ENCODE measurements at regions not wholly inside any gene's neighbourhood (a gene's known extent, or its start where the extent isn't known, plus 50 kb on each side); places are given as distances from the start of the nearest gene placed in this dataset.
A peak's percentile ranks its signal among the peaks of the same experiment; 100 is the strongest.

DNA sequence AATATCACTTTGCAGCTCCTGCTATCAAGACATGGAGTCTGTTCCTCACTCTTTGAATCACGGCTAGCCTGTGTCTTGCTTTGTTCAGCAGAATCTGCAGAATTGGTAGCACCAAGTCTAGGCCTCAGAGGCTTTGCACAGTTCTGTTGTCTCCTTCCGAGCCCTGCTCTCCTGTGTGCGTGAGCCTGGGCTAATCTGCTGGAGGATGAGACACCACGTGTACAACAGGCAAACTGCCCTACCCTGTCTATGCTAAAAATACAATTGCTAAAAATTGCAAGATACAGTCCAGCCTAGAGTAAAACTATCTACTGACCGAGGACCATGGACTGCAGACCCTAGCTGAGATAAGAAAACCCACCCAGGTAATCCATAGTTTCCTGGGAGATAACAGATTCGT lies 484.7 kb downstream of the NPIPA7 start:
- CTCF ChIA-PET = no interaction called here
- TF ChIP-seq CBX8 (IDR thresholded peaks at IDR 0.05) (no peak), EHMT2 (IDR thresholded peaks at IDR 0.05; ENCODE audit: low read depth) (no peak), RCOR1 (IDR thresholded peaks at IDR 0.05; ENCODE audit: low read depth, low read length) (no peak), JUNB (IDR thresholded peaks at IDR 0.05) (no peak), ESRRA (IDR thresholded peaks at IDR 0.05; ENCODE audit: borderline replicate concordance, low read length) (no peak), TFCP2L1 (CRISPR knock-in tag; IDR thresholded peaks at IDR 0.05) (no peak), NFE2L2 (conservative IDR thresholded peaks at IDR 0.05; ENCODE audit: low read length) (no peak)
- DNase-seq (ENCODE audit: low read depth in 1 of 2, low spot score in 1 of 2) (no peak), FAIRE-seq (no peak), ATAC-seq (no peak)
- Histone ChIP-seq H3K4me3 (no peak overlapping the region), H3K4me2 (no peak overlapping the region), H3K27ac (peak overlapping the region; percentile 37 to 68; a peak in 5 of 6 replicates), H3K4me1 (peaks cover 56% of the 10 kb centered on the region), H3K9me3 (no peaks in the 10 kb centered on the region)
- WGBS (ENCODE audit: missing lambda C conversion rate) = 41% methylated on average over 6 of the region's 6 CpGs
- POLR2A ChIA-PET = no interaction called here

DNA sequence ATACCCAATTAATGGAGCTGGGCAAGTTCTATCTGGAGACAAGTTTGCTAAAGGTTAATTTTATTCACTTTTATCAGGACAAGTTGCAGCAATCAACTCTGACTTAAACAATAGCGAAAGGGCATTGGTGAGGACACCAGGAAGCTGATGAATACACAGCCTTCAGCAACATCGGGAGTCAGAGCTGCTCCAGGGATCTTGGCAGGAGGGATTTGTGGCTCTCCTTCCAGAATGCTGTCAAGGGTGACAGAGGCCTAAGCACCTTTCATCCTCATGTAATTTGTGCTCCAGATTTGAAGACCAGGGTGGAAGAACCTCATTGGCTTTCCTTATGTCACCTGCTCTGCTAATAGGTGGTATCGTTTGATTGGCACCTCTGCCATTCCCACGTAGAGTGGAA lies 485.6 kb downstream of the NPIPA7 start:
- 44% methylated on average over 4 of the region's 4 CpGs for WGBS (ENCODE audit: missing lambda C conversion rate)
- Histone ChIP-seq H3K4me2 (no peak overlapping the region), H3K9me3 (no peaks in the 10 kb centered on the region), H3K4me3 (no peak overlapping the region), H3K27ac (peak overlapping the region in 1 of 2 experiments; percentile 12; a peak in 2 of 6 replicates), H3K4me1 (peaks cover 57% of the 10 kb centered on the region)
- ATAC-seq (no peak), DNase-seq (ENCODE audit: low read depth in 1 of 2, low spot score in 1 of 2) (no peak), FAIRE-seq (no peak)
- TF ChIP-seq POLR2AphosphoS2 (conservative IDR thresholded peaks at IDR 0.05; ENCODE audit: low read length) = no peak
- no peak for TF ChIP-seq ZFP36 (IDR thresholded peaks at IDR 0.05; ENCODE audit: borderline replicate concordance, partially characterized antibody)
- no peak for TF ChIP-seq ZSCAN20 (CRISPR knock-in tag; IDR thresholded peaks at IDR 0.05)
- no peak for TF ChIP-seq FOSB (CRISPR knock-in tag; IDR thresholded peaks at IDR 0.05)
- TF ChIP-seq, protein P1, sequence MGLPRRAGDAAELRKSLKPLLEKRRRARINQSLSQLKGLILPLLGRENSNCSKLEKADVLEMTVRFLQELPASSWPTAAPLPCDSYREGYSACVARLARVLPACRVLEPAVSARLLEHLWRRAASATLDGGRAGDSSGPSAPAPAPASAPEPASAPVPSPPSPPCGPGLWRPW (IDR thresholded peaks at IDR 0.05) = no peak
- TF ChIP-seq NPAS2 (CRISPR knock-in tag; IDR thresholded peaks at IDR 0.05; ENCODE audit: borderline replicate concordance) = no peak
- no peak for TF ChIP-seq JUN (IDR thresholded peaks at IDR 0.05)
- no peak for TF ChIP-seq HDAC2 (IDR thresholded peaks at IDR 0.05)
- no peak for TF ChIP-seq MYC (IDR thresholded peaks at IDR 0.05; ENCODE audit: borderline replicate concordance, low read length)
- no peak for TF ChIP-seq TP53 (CRISPR knock-in tag; IDR thresholded peaks at IDR 0.05)
- TF ChIP-seq, protein P2, sequence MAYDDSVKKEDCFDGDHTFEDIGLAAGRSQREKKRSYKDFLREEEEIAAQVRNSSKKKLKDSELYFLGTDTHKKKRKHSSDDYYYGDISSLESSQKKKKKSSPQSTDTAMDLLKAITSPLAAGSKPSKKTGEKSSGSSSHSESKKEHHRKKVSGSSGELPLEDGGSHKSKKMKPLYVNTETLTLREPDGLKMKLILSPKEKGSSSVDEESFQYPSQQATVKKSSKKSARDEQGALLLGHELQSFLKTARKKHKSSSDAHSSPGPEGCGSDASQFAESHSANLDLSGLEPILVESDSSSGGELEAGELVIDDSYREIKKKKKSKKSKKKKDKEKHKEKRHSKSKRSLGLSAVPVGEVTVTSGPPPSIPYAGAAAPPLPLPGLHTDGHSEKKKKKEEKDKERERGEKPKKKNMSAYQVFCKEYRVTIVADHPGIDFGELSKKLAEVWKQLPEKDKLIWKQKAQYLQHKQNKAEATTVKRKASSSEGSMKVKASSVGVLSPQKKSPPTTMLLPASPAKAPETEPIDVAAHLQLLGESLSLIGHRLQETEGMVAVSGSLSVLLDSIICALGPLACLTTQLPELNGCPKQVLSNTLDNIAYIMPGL (CRISPR knock-in tag; IDR thresholded peaks at IDR 0.05; ENCODE audit: borderline replicate concordance) = no peak
- no peak for TF ChIP-seq ZNF302 (CRISPR knock-in tag; IDR thresholded peaks at IDR 0.05)
- POLR2A ChIA-PET = no interaction called here
- CTCF ChIA-PET = interaction anchor here (1.5 kb wide), 1 partner anchor 16 kb away, joined by 3 read pairs; no protein-coding TSS in a partner anchor

DNA sequence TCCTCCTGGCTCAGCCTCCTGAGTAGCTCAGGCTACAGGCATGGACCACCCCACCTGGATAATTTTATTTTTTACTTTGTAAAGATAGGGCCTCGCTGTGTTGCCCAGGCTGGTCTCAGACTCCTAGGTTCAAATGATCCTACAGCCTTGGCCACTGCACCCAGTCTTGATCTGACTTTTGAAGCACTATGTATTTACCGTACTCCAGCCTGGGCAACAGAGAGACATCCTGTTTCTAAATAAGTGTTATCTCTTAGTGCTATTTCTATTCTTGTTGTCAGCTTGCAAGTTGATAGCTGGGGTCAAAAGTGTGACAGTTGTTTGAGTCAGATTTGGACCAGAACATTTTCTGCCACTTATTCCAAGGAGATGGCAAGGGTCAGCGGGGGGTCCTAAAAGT lies 486.4 kb downstream of the NPIPA7 start:
- no peak for DNase-seq (ENCODE audit: low read depth in 1 of 2, low spot score in 1 of 2)
- WGBS (ENCODE audit: missing lambda C conversion rate) = 32% methylated on average over 3 of the region's 3 CpGs
- ATAC-seq = no peak
- TF ChIP-seq ZNF302 (CRISPR knock-in tag; IDR thresholded peaks at IDR 0.05) (no peak), RCOR1 (IDR thresholded peaks at IDR 0.05; ENCODE audit: low read depth, low read length) (no peak), NFE2L2 (conservative IDR thresholded peaks at IDR 0.05; ENCODE audit: low read length) (no peak), HOXB13 (CRISPR knock-in tag; IDR thresholded peaks at IDR 0.05; ENCODE audit: low read depth) (no peak), RARB (CRISPR knock-in tag; IDR thresholded peaks at IDR 0.05) (no peak)
- TF ChIP-seq, protein P3, sequence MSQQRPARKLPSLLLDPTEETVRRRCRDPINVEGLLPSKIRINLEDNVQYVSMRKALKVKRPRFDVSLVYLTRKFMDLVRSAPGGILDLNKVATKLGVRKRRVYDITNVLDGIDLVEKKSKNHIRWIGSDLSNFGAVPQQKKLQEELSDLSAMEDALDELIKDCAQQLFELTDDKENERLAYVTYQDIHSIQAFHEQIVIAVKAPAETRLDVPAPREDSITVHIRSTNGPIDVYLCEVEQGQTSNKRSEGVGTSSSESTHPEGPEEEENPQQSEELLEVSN (IDR thresholded peaks at IDR 0.05; ENCODE audit: borderline replicate concordance, low read depth) = no peak
- ChIA-PET POLR2A (no interaction called here), CTCF (interaction anchor here (1.5 kb wide), 1 partner anchor 15 kb away, joined by 3 read pairs; no protein-coding TSS in a partner anchor)
- FAIRE-seq = no peak
- Histone ChIP-seq H3K4me3 (no peak overlapping the region), H3K4me2 (no peak overlapping the region), H3K4me1 (peaks cover 61% of the 10 kb centered on the region), H3K9me3 (no peaks in the 10 kb centered on the region), H3K27ac (no peak overlapping the region)
